MV-4-11 (cell line): ENCODE measurements at regions not wholly inside any gene's neighbourhood (a gene's known extent, or its start where the extent isn't known, plus 50 kb on each side); places are given as distances from the start of the nearest gene placed in this dataset.
"Not testable (repeated sequence)": the region's sequence is repeated elsewhere in the genome, so short reads cannot be mapped to it uniquely, and the experiment has no call there.

Experiments used
- DNase-seq: peaks from one replicate; lab custom pipeline; 2025; lab: John Stamatoyannopoulos, UW

GRCh38 chr13:110008816-110009215, 222.4 kb upstream of the IRS2 start:
- no peak for DNase-seq

- DNase-seq, result peak; percentile 26
These were observed 219.9 kb upstream of the IRS2 start for GRCh38 chr13:110006304-110006703.

DNA sequence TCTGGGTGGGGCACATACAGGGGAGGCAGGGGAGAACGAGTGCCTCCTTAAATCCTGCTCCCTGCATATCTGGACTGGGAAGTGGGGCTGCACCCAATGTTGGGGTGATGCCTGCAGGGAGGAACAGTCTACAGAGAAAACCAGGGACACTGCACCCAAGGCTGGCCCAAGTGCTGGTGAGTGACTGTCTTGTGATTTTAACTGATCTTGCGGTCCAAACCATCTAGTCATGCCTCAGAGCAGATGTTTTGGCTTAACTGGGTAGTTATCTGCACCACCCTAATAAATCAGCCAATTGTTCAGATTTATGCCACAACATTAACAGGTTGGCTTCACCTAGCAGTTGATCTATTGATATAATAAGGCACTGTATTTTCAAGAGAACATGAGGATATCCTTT, 219.2 kb upstream of the IRS2 start:
- DNase-seq, result no peak

- no peak for DNase-seq
These were observed 218.4 kb upstream of the IRS2 start for GRCh38 chr13:110004814-110005213.

DNA sequence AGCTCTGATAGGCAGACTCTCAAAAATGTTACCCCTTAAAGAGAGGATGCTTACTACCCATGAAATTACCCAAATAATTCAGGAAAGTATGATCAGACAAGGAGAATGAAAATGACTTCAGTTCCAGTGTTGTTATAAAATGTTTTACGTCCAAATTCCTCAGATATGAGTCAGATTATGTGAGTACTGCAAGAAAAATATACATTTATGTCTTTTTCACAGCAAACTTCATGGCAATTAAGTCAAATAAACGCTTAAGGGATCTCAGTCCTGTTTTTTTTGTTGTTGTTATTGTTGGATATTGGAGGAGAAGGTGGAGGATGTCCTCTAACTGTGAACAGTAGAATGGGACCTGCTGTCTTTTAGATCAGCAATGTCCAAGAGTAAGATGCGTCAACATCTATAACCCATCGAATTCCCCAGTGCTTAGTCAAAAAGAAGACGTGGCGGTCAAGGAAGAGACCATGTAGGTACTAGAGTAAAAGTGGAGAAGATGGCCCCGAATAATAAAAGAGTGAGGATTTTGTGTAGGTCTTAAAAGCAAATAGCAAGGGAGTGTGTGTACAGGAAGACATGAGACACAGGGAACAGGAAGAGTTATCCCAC, 215.4 kb upstream of the IRS2 start:
- DNase-seq, result no peak

DNA sequence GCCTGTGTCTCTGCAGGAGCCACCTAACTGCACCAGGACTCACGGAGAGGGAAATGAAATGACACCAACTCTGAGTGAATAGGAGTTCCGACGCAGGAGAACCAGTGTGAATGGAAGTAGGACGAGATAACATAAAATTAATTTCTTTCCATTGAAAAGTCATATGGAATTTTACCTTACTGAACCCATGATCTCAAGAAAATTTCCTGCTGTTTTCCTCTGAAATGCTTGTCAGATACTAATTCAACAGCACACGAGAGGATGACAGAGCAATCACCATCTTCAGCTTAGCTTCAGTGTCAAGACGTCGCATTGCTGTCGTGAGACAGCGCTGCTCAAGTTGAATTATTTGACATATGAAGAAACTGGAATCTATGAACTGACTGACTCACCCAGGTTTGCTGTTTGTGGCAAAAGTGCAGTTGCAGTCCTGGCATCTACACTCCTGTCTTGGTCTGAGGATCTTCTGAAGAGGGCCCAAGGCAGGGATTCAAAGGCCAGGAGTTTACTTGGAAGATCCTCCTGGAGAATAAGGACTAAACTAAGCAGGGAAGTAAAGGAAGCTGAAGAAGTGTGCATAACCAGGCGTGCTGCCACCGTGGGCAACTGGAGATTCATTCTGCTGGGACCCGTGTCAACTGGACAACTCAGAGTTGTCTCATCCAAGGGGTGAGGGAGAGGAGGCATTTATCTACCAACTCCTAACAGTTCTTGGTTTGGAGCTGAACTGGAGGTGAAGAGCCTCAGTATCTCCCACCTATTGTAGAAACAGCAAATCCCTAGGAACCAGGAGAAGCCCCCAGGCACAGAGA, 214.4 kb upstream of the IRS2 start:
- no peak for DNase-seq

DNA sequence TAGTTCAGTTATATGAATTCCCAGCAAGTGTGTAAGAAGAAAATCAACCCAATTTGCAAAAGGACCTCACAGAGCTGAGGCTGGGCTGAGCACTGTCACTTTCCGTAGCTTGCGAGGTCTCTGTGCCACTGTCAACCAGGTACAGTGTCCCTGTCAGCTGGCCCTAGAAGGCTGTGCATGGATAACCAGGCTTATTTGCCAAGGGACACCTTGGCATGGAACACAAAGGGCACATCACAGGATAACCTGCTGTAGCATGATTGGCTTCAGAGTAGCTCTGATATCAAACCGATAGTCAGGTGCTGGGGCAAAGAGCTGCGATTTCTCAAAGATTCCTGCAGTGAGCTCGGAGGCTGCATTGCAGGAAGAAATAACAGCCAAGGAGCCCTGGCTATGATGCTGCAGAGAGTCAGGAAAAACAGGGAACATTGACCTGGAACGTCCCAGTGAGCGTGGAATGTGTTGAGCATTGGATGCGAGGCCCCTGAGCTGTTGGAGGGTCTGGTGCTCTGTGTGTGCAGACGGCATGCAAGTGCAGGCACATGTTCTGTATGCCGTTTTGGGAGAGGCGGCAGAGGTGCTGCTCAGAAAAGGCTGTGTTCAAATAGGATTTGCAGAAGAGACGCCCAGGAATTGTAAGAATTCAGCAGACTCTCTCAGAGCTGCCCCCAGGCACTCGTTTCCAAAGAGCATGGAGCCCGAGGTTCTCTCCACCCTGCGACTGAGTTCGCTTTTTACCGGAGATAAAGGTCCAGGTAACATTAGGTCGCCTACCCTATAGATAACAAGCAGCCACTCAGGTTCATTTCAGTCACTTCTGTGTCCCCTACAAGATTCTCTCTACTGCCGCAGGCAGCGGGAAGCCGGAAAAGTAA, 213.5 kb upstream of the IRS2 start:
- no peak for DNase-seq

- peak; percentile 78 for DNase-seq
These were observed 212.5 kb upstream of the IRS2 start for GRCh38 chr13:109998684-109999533.

DNA sequence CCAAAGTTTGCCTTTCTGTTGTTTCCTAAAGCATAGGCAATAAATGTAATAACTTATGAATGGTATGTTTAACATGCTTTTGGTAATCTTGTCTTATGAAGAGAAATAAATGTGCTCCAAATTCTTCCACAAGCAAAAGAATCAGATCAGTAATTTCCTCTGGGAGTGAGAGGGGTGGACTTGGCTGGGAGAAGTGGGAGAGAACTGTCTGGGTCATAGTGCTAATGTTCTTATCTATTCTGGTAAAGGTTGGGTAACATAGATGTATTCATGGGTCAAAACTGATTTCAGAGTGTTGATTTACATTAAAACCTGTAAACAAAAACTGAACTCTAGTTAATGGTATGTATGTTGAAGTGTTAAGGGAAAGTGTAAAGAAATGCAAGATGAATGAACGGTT, 211.7 kb upstream of the IRS2 start:
- DNase-seq, result no peak

DNA sequence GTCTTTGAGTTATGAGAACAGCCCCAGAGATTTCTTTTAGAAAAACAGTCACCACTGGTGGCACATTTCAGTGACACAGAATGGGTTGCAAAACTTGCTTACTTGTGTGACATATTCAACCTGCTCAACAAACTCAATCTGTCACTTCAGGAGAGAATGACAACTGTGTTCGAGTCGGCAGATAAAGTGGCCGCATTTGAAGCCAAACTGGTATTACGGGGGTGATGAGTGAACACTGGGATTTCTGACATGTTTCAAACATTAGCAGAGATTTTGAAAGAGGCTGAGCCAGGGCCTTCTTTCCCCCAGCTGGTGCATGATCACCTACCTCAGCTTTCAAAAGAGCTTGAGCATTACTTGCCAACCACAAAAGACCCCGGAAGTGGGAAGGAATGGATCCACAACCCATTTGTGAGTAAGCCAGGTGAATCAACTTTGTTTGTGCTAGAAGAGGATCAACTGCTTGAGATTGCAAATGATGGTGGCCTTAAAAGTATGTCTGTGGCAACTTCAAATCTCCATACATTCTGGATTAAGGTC, 210.7 kb upstream of the IRS2 start:
- not testable (repeated sequence) for DNase-seq

GRCh38 chr13:109996404-109996960, 210.1 kb upstream of the IRS2 start:
- DNase-seq, result no peak

DNA sequence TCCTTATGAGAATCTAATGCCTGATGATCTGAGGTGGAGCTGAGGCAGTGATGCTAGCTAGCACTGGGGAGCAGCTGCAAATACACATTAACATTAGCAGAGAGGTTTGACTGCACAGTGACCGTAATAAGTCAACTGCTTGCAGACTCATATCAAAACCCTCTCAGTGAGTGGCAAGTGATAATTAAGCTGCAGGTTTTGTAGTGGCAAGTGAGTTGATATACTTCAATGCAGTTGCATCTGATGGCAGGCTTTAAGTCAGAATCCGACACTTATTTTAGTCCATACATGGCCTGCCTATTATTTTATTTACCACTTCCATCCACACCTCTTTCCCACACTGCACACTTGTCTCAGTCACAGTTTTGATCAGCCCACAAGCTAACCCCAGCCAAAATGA, 209.2 kb upstream of the IRS2 start:
- DNase-seq, result no peak

DNA sequence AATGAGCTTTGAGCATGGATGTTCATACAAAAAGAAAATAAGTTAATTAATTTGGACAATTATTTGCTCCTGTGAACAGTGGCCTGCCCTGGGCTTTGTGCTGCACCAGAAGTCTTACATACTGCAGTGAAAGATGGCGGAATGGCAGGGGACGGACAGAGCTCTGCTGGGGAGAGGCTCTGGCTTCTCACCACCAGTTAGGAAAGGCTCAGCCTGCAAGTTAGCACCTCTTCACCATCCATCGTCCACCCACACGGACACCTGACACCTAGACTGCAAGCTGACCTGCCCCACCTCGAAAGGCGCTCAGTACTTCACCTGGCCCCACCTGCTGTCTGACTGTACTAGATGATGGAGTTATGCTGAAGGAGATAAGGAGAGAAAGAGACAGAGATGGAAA, 203.9 kb upstream of the IRS2 start:
- DNase-seq, result no peak

GRCh38 chr13:109989686-109990085, 203.3 kb upstream of the IRS2 start:
- no peak for DNase-seq

GRCh38 chr13:109989155-109989554, 202.8 kb upstream of the IRS2 start:
- no peak for DNase-seq

DNA sequence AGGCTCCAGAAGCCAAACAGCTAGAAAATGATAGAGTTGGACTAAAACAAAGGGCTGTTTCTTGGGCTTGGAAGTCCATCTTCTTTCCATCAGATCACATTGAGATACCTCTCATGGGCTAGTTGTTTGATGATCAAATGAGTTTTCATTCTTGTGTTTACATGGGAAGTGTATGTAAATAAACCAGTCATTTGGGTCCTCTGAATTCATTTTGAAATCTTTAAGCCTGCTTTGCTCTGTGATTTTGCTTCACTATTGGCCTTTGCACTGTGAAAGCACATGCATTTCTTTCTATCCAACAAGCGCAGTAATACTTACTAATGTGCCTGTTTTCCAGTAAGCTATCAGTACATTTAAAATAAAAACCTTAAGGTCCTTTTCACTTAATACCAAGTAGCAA, 200.5 kb upstream of the IRS2 start:
- no peak for DNase-seq

- no peak for DNase-seq
These were observed 199.6 kb upstream of the IRS2 start for GRCh38 chr13:109985871-109986450.

DNA sequence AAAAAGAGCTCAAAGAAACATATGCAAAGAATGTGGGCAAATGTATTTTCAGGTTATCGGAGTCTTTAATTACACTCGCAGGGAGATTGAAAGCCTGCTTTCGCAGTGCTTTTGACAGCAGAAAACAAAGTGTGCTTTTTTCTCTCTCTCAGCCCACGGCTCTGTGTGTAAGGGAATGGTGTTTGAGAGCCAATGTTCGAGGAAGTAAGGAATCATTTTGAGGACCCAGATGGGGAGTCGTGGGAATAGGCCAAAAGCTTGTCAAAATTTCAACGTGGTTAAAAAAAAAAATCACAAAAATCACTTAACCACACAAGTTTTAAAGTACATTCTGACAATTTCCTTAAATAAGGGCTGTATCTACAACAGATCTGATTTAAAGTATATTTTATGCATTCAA, 197.1 kb upstream of the IRS2 start:
- DNase-seq, result no peak

DNA sequence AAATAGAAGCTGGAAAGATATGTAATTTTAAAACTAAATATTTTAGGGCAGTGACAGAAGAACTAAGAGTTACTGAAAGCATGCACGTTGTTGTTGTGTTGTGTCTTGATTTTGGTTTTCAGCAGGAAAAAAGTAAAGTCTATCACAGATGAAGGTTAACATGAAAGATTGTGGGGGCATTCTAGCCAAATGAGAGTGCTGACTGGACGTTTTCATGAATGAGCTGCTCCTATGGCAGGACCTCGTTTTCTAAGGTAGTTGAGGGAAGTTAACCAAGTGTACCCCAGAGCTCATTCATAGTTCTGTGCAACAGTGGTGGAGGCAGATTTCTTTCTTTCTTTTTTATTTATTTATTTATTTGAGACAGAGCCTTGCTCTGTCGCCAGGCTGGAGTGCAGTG, 194.6 kb upstream of the IRS2 start:
- DNase-seq, result no peak

DNA sequence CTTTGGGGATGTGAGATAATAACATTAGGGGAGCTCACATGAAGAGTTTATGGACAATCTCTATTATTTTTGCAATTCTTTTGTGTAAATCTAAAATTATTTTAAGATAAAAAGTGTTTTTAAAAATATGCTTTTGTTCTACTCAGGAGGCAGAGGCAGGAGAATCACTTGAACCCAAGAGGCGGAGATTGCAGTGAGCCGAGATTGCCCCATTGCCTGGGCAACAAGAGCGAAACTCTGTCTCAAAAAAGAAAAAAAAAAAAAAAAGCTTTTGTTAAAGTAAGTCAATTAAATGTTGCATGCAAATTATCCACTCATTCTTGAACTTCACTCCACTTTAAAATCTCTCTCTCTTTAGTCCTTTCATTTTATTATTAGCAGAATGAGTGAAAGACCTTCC, 193.3 kb upstream of the IRS2 start:
- DNase-seq, result not testable (repeated sequence)

- no peak for DNase-seq
These were observed 192.8 kb upstream of the IRS2 start for GRCh38 chr13:109979228-109979627.
